ENCODE measurements at regions not wholly inside any gene's neighbourhood (a gene's known extent, or its start where the extent isn't known, plus 50 kb on each side); places are given as distances from the start of the nearest gene placed in this dataset.

GRCh38 chr5:28558196-28558595, 1519.8 kb upstream of the CDH9 start:
- FAIRE-seq = no peak
- no peak for TF ChIP-seq CTCF (IDR thresholded peaks at IDR 0.05; ENCODE audit: insufficient read depth, low read length, severe bottlenecking)
- no peak for DNase-seq (ENCODE audit: low read depth)

GRCh38 chr5:28557114-28557513, 1518.7 kb upstream of the CDH9 start:
- TF ChIP-seq CTCF (IDR thresholded peaks at IDR 0.05; ENCODE audit: insufficient read depth, low read length, severe bottlenecking) = no peak
- DNase-seq (ENCODE audit: low read depth) (no peak), FAIRE-seq (no peak)
- Histone ChIP-seq H3K36me3 (ENCODE audit: control insufficient read depth, insufficient read depth, low read length) (no peaks in the 10 kb centered on the region), H3K27me3 (ENCODE audit: control insufficient read depth, insufficient read depth, low read length) (no peaks in the 10 kb centered on the region), H3K4me3 (ENCODE audit: low read depth, low read length) (no peak overlapping the region)

More at GRCh38 chr5:28558196-28558595, 1519.8 kb upstream of the CDH9 start:
- Histone ChIP-seq H3K27me3 (ENCODE audit: control insufficient read depth, insufficient read depth, low read length) (no peaks in the 10 kb centered on the region), H3K4me3 (ENCODE audit: low read depth, low read length) (no peak overlapping the region), H3K36me3 (ENCODE audit: control insufficient read depth, insufficient read depth, low read length) (no peaks in the 10 kb centered on the region)

GRCh38 chr5:28549588-28549987, 1511.2 kb upstream of the CDH9 start:
- FAIRE-seq = no peak
- no peak for DNase-seq (ENCODE audit: low read depth)
- H3K4me3 ChIP-seq (ENCODE audit: low read depth, low read length) = no peak overlapping the region
- no peaks in the 10 kb centered on the region for H3K36me3 ChIP-seq (ENCODE audit: control insufficient read depth, insufficient read depth, low read length)
- no peak for TF ChIP-seq CTCF (IDR thresholded peaks at IDR 0.05; ENCODE audit: insufficient read depth, low read length, severe bottlenecking)
- H3K27me3 ChIP-seq (ENCODE audit: control insufficient read depth, insufficient read depth, low read length) = no peaks in the 10 kb centered on the region

GRCh38 chr5:28548856-28549255, 1510.5 kb upstream of the CDH9 start:
- no peak for TF ChIP-seq CTCF (IDR thresholded peaks at IDR 0.05; ENCODE audit: insufficient read depth, low read length, severe bottlenecking)
- DNase-seq (ENCODE audit: low read depth) (peak; percentile 63), FAIRE-seq (no peak)

GRCh38 chr5:28544501-28544900, 1506.1 kb upstream of the CDH9 start:
- no peaks in the 10 kb centered on the region for H3K36me3 ChIP-seq (ENCODE audit: control insufficient read depth, insufficient read depth, low read length)
- H3K4me3 ChIP-seq (ENCODE audit: low read depth, low read length) = no peak overlapping the region
- H3K27me3 ChIP-seq (ENCODE audit: control insufficient read depth, insufficient read depth, low read length) = no peaks in the 10 kb centered on the region
- no peak for FAIRE-seq
- DNase-seq (ENCODE audit: low read depth) = no peak
- no peak for TF ChIP-seq CTCF (IDR thresholded peaks at IDR 0.05; ENCODE audit: insufficient read depth, low read length, severe bottlenecking)

More at GRCh38 chr5:28548856-28549255, 1510.5 kb upstream of the CDH9 start:
- no peak overlapping the region for H3K4me3 ChIP-seq (ENCODE audit: low read depth, low read length)
- H3K27me3 ChIP-seq (ENCODE audit: control insufficient read depth, insufficient read depth, low read length) = no peaks in the 10 kb centered on the region
- no peaks in the 10 kb centered on the region for H3K36me3 ChIP-seq (ENCODE audit: control insufficient read depth, insufficient read depth, low read length)

- FAIRE-seq = no peak
- Histone ChIP-seq H3K36me3 (ENCODE audit: control insufficient read depth, insufficient read depth, low read length) (no peaks in the 10 kb centered on the region), H3K27me3 (ENCODE audit: control insufficient read depth, insufficient read depth, low read length) (no peaks in the 10 kb centered on the region), H3K4me3 (ENCODE audit: low read depth, low read length) (no peak overlapping the region)
- DNase-seq (ENCODE audit: low read depth) = peak; percentile 21
- no peak for TF ChIP-seq CTCF (IDR thresholded peaks at IDR 0.05; ENCODE audit: insufficient read depth, low read length, severe bottlenecking)
Observed at GRCh38 chr5:28543473-28544098, 1505.2 kb upstream of the CDH9 start.
